ENCODE measurements at regions not wholly inside any gene's neighbourhood (a gene's known extent, or its start where the extent isn't known, plus 50 kb on each side); places are given as distances from the start of the nearest gene placed in this dataset.

GRCh38 chr5:82754036-82754746 is 323.0 kb downstream of the TMEM167A start:
- TF ChIP-seq ZSCAN18 (CRISPR knock-in tag; IDR thresholded peaks at IDR 0.05) (no peak), MYBL2 (CRISPR knock-in tag; IDR thresholded peaks at IDR 0.05) (no peak), ZNF396 (CRISPR knock-in tag; IDR thresholded peaks at IDR 0.05; ENCODE audit: borderline replicate concordance) (no peak), MLX (CRISPR knock-in tag; IDR thresholded peaks at IDR 0.05) (no peak), FOXP4 (CRISPR knock-in tag; IDR thresholded peaks at IDR 0.05) (no peak)
- DNase-seq (ENCODE audit: low spot score), result no peak
- Mint-ChIP-seq H3K4me3 (no peak overlapping the region), H3K36me3 (peaks cover 10% of the 10 kb centered on the region), H3K27me3 (ENCODE audit: low read depth) (no peaks in the 10 kb centered on the region), H3K4me1 (no peaks in the 10 kb centered on the region), H3K27ac (no peak overlapping the region), H3K9me3 (peaks cover 20% of the 10 kb centered on the region)
- POLR2A ChIA-PET, result no interaction called here
- CTCF ChIA-PET, result no interaction called here
- ATAC-seq, result no peak

GRCh38 chr5:82753374-82753773 is 323.8 kb downstream of the TMEM167A start:
- Mint-ChIP-seq H3K36me3 (peaks cover 10% of the 10 kb centered on the region), H3K27ac (no peak overlapping the region), H3K4me1 (no peaks in the 10 kb centered on the region), H3K4me3 (no peak overlapping the region), H3K9me3 (peaks cover 20% of the 10 kb centered on the region), H3K27me3 (ENCODE audit: low read depth) (no peaks in the 10 kb centered on the region)
- DNase-seq (ENCODE audit: low spot score) (no peak), ATAC-seq (no peak)
- ChIA-PET POLR2A (no interaction called here), CTCF (no interaction called here)
- TF ChIP-seq ZNF423 (CRISPR knock-in tag; IDR thresholded peaks at IDR 0.05) (no peak), ESRRA (CRISPR knock-in tag; IDR thresholded peaks at IDR 0.05; ENCODE audit: borderline replicate concordance) (no peak), USF2 (CRISPR knock-in tag; IDR thresholded peaks at IDR 0.05) (no peak), CDX4 (CRISPR knock-in tag; IDR thresholded peaks at IDR 0.05; ENCODE audit: borderline replicate concordance) (no peak), MLX (CRISPR knock-in tag; IDR thresholded peaks at IDR 0.05) (no peak), FOXK1 (CRISPR knock-in tag; IDR thresholded peaks at IDR 0.05) (no peak), TEAD1 (CRISPR knock-in tag; IDR thresholded peaks at IDR 0.05) (no peak), ZNF425 (CRISPR knock-in tag; conservative IDR thresholded peaks at IDR 0.05) (no peak), ATF1 (CRISPR knock-in tag; IDR thresholded peaks at IDR 0.05) (no peak), ZNF532 (CRISPR knock-in tag; IDR thresholded peaks at IDR 0.05; ENCODE audit: borderline replicate concordance) (no peak)
